GM19397 (cell line): ENCODE measurements at regions not wholly inside any gene's neighbourhood (a gene's known extent, or its start where the extent isn't known, plus 50 kb on each side); places are given as distances from the start of the nearest gene placed in this dataset.

Experiments used
- ATAC-seq: cut with Tn5 transposase; IDR thresholded peaks from one replicate; pipeline ENCODE4 v1.9.1; 2021; ENCODE audit warnings: mild to moderate bottlenecking, moderate library complexity; ENCODE audit not compliant: unreplicated experiment

DNA sequence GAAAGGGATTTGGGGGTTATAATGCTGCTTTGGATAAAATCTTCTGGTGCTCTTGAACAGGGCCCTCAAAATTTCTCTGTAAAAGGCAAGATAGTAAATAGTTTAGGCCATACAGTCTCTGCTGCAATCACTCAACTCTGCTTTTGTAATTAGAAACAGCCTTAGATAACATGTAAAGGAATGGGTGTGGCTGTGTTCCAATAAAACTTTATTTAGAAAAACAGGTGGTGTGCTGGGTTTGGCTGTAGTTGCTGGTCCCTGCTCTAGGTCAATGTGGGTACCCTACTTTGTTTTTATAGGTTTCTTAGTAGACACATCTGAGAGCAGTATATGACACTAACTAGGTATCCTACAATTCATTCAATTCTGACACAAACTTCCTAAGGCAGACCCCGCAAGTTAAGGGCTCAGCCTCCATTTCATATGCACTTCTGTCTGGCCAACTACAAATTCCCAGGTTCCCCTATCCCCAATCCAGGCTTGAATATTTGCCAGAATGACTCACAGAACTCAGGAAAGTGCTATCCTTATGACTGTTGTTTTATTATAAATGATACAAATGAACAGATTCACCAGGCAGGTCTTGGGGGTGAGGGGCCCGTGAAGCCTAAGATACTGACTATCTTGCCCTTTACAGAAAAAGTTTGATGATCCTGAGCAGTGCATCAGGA lies 349.9 kb downstream of the RPS24 start:
- ATAC-seq = no peak

DNA sequence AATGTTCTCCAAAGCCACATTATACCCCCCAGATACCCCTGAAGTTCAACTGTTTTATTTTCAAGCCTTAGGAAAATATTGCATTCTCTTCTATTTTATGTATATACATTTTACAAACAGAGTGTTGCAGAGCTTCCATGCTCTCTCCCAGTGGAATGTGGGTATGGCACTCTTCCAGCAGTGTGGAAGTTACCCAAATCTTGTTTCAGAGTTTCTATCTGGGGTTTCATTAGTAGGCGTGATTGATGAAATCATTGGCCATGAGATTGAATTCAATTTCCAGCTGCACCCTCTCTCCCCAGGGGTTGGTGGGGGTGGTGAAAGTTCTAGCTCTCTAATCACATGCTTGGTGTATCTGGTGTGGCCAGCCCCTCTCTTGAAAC lies 350.4 kb downstream of the RPS24 start:
- ATAC-seq = no peak

- ATAC-seq = no peak
These were observed 351.9 kb downstream of the RPS24 start for GRCh38 chr10:78385599-78385998.

- ATAC-seq = no peak
These were observed 352.8 kb downstream of the RPS24 start for GRCh38 chr10:78386509-78386908.

- no peak for ATAC-seq
These were observed 354.8 kb downstream of the RPS24 start for GRCh38 chr10:78388331-78389050.

DNA sequence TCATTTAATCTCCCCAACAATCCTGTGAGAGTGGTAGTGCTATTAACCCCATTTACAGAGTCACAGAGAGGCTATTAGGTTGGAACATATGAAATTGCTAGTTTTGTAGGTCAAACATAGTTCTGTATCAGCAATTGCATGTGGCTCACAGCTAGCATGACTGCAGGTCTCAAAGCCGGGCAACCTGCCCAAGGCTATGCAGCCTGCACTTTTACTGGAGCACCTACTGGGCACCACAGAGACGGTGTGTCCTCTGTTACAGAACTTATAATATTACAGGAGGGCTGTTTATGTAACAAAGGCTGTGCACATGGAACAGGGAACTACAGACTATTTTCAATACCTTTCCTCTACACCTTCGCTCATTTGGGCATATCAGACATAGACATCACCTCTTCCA lies 355.8 kb downstream of the RPS24 start:
- ATAC-seq = no peak

DNA sequence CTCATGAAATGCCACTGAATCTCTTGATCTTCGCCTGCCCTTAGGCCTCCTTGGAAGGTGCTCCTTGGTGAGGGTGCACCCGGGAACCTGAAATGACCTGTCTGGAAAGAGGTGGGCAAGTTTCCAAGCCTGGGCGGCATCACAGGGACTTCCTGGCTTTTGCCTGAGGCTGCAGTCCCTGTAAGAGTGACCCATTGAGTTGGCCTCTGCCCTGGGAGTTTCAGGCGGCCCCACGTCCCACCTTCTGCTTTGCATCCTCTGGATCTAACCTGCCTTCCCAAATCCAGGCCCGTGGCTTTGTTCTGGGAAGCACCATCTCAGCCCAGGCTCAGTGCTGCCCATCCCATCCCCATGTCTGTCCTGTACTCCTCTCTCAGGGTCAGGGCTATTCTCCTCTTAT lies 356.4 kb downstream of the RPS24 start:
- no peak for ATAC-seq

DNA sequence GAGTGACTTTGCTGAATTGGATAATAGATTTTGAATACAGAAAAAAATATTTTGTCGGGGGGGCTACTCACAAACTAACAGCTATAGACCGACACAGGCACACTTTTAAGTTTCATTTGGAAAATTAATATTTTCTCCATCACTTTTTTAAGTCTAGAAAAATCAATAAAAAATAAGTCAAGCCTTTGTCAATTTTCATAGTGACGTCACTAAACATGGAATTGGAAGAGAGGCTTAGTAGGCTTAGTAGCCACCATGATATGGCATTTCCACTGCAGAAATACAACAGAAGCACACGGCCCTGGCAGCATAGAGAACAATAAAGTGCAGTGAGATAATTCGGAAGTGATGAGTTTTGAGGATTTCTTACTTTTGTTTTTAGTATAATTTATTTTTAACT lies 357.2 kb downstream of the RPS24 start:
- no peak for ATAC-seq

GRCh38 chr10:78391585-78391984 lies 357.9 kb downstream of the RPS24 start:
- no peak for ATAC-seq

DNA sequence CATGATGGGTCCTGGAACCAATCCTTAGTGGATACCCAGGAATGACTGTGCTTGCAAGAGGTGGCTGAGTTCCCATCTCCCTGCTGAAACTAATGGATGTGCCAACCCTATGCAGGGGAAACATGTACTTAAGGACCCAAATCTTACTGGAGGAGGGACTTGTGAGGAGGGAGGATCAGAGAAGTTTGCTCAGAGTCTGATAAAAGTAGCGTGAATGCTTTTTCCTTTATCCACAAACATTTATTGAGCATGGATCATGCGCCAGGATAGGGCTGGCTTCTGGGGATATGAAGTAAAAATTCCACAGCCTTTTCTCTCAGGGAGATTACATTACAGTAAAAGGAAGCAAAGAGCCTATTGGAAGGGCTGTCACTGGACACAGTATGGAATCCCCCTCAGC lies 358.5 kb downstream of the RPS24 start:
- no peak for ATAC-seq

DNA sequence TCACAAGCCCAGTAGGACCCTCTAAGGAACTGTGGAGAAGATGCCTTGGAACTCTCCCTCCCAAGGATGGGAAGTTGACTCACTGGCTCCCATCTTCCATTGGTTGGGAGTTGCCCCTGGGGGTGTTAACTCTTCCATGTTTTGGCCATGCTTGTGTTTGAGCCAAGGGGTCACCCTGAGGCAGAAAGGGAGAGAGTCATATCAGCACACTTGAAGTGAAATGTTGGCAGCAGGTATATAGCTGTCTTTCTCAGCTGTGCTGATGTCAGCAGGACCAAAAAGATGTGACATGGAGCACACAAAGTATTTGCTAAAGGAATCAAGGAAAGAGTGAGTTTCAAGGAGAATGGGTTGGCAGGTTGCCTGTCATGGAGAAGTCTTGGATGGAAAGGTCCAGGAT lies 359.4 kb downstream of the RPS24 start:
- no peak for ATAC-seq

DNA sequence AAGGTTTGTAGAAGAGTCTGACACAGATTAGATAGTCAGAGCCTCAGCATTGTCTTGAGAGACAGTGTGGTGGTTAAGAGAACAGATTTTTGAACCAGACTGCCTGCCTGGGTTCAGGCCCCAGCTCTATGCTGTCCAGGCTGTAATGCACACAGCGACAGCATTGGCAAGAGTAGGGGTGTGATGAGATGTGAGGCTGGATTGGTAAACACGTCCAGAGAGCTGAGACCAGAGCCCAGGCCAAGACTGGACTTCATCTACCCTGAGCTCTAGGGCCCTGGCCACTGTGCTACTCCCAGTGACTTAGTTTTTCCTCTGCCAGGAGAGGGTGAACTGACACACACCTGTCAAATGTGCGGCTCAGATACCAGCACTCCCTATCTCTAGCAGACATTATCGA lies 360.4 kb downstream of the RPS24 start:
- no peak for ATAC-seq

DNA sequence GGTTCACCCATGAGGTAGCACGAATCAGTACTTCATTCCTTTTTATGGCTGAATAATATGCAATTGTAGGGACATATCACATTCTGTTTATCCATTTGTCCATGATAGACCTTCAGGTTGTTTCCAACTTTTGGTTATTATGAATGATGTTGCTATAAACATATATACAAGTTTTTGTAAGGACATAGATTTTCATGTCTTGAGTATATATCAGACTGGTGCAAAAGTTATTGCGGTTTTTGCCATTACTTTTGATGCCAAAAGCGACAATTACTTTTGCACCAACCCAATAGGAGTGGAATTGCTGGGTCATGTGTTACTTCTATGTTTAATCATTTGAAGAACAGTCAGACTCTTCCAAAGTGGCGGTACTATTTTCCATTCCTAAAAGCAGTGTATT lies 361.5 kb downstream of the RPS24 start:
- ATAC-seq = no peak

DNA sequence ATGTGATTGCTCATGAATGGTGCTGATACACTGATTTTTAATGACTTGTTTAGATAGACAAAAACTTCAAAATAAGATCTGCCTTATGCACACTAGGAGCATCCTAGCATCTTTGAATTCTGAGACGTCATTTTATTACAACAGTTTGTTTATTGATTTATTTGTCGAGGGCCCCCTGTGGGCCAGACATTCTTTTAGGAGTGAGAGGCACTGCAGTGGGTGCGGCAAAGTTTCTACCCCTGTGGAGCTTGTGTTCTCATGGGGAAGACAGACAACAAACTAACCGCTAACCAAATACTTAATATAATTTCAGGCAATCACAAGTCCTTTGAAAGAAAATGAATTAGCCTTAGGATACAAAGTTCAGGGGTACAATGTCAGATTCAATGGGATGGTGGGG lies 363.1 kb downstream of the RPS24 start:
- ATAC-seq = no peak

GRCh38 chr10:78397786-78398185 lies 364.1 kb downstream of the RPS24 start:
- ATAC-seq = no peak

- no peak for ATAC-seq
These were observed 364.7 kb downstream of the RPS24 start for GRCh38 chr10:78398382-78398781.

DNA sequence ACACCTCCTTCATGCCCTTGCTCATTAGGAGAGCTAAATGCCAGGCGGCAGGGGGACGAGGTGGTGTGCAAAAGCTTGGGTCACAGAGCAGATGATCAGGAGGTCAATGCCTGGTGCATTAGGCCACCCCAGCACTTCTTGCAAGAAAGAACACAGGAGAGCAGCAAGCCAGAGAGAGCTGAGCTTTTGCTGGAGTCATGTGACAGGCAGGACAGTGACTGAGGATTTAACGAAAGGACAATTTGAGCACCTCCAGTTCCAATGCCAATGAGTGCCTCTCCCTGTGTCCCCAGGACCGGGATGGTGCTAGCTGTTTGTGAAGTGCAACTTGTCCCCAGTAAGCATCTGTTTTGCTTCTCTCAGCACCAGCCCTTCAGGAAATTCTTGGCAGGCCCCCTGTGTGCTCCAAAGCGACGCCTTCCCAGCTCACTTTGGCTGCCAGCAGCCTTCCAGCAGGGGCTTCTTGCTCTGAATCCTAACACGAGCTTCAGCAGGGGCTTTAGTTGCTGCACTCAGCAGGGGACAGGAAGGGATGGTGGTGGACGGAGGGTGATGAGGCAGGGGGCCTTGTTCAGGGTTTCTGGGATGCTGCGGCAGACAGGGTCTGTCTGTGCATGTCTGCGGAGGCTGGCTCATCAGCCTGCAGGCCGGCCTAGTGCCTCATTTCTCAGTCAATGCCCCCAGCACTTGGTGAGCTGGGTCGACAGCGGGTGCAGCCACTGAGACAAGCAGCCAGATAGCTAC lies 368.1 kb downstream of the RPS24 start:
- ATAC-seq = no peak

- no peak for ATAC-seq
These were observed 368.9 kb downstream of the RPS24 start for GRCh38 chr10:78402591-78402990.

- no peak for ATAC-seq
These were observed 370.1 kb downstream of the RPS24 start for GRCh38 chr10:78403781-78404180.

DNA sequence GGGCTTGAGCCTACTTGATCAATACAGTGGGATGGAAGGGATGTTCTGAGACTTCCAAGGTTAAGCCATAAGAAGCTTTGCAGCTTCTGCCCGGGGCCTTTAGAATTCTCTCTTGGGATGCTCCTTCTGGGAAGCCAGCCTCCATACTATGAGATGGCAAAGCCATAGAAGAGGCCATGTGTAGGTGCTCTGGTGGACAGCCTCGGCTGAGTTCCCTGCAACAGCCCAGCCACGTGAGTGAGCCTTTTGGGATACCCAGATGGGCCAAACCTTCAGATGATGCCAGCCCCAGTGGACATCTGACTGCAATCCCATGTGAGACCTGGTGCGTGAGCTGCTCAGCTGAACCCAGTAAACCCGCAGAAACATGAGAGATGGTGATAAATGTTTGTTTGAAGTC lies 370.6 kb downstream of the RPS24 start:
- no peak for ATAC-seq

- no peak for ATAC-seq
These were observed 371.6 kb downstream of the RPS24 start for GRCh38 chr10:78405231-78405630.

DNA sequence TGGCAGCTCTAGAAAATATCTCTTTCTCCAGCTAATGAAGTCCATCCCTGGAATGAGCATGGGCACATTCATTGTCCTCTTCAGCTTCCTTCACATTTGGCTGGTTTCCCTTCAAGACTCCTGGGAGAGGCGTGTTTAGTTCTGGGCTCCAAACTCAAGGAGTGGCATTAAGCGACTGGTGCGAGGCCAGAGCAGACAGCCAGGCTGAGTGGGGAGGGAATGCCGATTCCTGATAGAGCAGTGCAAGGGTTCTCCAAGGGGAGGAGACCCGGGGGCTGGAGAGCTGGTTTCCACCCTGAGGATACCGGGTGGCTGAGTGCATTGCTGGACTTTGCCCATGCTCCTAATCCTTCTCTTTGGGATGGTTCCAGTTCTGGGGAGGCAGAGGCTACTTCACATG lies 372.1 kb downstream of the RPS24 start:
- ATAC-seq = no peak
